ENCODE measurements at regions not wholly inside any gene's neighbourhood (a gene's known extent, or its start where the extent isn't known, plus 50 kb on each side); places are given as distances from the start of the nearest gene placed in this dataset.

DNA sequence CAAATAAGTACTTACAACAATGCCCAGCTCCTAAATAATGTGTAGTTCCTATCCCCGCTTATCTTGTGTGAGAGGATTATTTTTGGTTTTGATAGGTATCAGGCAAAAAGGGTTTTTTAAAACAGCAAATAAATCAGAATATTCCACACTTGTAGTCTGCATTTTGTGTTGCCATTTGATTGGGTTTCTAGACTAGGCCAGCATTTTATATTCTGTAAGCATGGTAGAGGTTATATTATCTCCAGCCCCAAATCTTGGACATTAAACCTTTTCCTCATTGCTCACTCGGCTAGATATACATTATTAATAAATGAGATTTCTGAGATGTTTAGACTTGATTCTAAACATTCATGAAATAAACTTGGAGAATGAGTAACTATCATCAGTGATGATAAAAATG lies 165.7 kb upstream of the C1orf21 start:
- no peak for DNase-seq

- DNase-seq: no peak
Observed at GRCh38 chr1:184222652-184223052, 164.2 kb upstream of the C1orf21 start.

- no peak for DNase-seq
Observed at GRCh38 chr1:184223216-184223615, 163.6 kb upstream of the C1orf21 start.

- peak; percentile 34 for DNase-seq
Observed at GRCh38 chr1:184225283-184226099, 161.3 kb upstream of the C1orf21 start.

DNA sequence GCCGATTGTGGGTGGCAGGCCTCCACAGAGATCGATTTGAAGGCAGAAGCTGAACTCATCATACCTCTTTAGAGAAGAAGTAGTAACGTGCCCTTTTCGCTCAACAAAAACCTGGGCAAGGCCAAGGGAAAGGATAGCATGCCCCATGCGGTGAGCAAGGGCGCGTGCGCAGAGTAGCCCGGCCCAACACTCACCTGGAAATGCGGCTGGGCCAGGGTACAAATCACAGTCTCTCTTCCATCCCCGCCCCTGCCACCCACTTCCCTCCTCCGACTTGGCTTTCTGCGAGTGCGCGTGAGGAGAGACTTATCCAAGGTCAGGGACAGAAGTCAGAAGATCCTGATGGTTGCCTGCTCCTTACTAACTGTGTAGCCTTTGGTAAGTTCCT lies 160.7 kb upstream of the C1orf21 start:
- no peak for DNase-seq

- DNase-seq: no peak
Observed at GRCh38 chr1:184228558-184228957, 158.3 kb upstream of the C1orf21 start.

DNA sequence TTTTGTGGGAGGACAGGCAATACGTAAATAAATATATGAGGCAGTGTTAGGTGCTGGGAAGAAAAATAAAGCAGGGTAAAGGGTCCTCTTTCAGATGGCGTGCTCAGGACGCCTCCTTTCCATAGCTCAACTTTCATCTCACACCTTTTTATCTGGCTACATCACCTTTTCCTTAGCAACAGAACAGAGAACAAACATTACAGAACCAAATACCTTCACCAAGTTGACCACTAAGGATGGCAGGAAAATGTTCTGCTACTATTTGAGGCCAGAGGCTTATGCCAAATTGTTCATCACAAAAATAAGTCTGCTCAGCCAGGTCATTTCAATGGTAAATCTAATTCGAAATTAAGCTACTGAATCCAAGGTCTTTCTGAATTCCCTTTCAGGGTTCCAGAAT lies 149.2 kb upstream of the C1orf21 start:
- DNase-seq: no peak

DNA sequence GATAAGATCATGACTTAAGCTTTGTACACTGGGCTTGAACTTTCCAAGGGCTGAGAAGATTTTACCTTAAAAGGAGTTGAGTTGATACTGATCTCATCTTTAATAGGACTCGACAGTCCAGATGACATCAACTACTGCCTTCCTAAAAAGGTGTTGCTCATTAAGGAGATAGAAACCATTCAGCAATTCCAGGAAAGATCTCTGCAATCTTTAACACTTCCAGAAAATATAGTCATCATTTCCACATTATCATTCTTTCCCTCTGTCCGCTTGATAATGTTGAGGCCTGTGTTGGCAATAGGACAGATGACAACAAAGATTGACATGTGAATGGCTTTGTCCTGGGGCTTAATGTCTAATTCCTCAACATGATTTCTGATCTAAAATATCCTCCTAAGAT lies 145.4 kb upstream of the C1orf21 start:
- DNase-seq: no peak

GRCh38 chr1:184242507-184242943 lies 144.3 kb upstream of the C1orf21 start:
- DNase-seq: no peak

GRCh38 chr1:184244962-184245361 lies 141.9 kb upstream of the C1orf21 start:
- no peak for DNase-seq

GRCh38 chr1:184247671-184248070 lies 139.2 kb upstream of the C1orf21 start:
- DNase-seq: no peak

DNA sequence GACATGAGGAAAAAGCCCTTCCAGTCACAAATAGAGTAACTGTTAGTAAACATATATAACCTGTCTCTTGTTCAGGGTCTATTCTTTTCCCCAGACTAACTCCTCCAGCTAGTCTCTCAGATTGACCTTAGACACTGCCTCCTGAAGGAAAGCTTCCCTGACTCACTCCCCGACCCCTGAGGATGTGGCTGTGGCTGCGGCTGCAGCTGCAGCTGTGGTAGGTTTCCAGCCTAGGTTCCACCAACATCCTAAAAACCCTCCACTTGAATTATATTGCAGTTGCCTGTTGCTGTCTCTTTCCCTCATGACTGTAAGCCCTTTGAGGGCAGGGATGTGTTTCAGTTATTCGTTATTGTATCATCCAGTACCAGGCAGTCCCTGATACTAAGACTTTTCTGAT lies 132.9 kb upstream of the C1orf21 start:
- no peak for DNase-seq

GRCh38 chr1:184254849-184255248 lies 132.0 kb upstream of the C1orf21 start:
- DNase-seq: peak; percentile 36

- no peak for DNase-seq
Observed at GRCh38 chr1:184255560-184255959, 131.3 kb upstream of the C1orf21 start.

DNA sequence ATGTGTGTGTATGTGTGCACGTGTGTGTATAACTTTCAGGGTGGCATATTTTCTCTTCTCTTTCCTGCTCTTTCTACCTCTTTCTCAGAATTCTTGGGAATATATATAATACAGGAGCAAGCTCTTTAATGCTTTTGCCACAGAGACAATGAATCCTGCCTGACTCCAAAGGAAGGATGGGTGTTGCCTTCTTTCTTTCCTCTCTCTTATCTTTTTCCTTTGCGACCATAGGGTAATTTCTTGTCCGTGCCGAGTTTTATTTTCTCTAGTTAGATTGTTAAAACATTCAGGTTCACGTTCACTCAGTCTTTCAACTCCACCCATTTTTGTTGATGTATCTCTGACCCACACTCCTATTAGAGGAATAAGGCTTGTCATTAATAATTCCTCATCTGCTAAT lies 129.0 kb upstream of the C1orf21 start:
- DNase-seq: no peak

DNA sequence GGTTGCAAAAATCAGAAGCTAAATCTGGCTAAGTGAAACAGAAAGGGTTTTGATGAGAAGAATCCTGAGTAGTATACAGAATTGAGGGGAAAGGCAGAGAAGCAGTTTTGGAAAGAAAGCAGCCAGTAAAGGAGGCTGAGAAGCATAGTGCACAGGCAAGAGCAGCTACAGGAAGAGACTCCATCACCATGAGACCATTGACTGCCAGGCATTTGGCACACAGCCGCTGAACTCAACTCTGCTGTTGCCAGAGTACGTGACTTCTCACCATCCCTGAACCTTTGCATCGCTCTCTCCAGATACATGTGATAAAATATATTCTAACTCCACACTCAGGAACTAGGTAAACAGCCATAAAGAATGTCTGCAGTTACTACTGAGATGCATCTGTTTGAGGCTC lies 128.3 kb upstream of the C1orf21 start:
- DNase-seq: no peak

DNA sequence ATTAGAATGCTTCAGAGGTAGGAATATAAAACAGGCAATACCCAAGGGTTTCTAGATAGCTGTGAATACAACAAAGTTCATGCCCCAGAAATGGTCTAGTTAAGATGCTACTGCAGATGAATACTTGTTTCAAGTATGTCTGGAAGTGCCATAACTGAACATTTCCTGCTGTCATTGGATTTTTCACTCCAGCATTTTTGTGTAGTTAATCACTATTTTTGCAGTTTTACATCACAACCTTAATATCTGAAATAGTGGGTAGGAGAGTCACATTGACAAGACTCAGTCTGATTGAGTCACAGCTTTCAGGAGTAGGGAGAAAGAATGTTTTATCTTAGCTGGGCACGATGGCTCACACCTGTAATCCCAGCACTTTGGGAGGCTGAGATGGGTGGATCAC lies 126.4 kb upstream of the C1orf21 start:
- no peak for DNase-seq

DNA sequence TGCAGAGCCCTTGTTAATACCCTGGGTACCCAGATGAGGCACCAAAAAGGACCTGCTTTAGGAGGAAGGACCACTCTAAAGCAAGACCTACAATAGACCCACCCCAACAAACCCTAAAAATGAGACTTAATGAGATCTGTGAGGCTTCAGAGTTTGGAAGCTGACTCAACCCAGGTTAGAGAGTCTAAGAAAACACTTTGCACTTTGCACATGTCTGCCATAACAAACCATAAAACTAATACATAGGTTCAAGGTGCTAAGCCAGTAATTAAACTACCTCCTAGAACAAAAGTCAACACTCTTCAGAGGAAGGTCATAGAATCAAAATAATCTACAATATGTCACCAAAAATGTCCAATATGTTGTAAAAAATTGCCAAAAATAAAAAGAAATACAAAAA lies 124.7 kb upstream of the C1orf21 start:
- no peak for DNase-seq

GRCh38 chr1:184267747-184268146 lies 119.1 kb upstream of the C1orf21 start:
- DNase-seq: no peak

DNA sequence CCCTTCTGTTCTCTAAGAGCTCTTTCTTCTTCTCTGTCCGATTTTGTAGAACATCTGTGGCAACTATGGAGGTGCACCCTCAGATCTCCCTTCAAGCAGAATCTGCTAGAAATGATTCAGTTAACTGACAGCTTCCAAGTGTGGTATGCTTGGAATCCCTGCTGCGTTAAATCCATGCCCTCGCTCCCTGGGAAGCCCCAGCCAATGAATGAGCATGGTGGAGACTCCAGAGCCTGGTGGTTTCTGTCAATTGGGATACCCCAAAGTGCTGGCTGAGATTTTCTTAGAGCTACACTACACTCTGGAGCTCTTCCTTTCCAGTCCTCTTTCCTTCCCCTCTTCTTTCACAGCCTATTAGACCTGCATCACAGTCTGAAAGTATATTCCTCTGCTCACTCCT lies 116.3 kb upstream of the C1orf21 start:
- no peak for DNase-seq

- DNase-seq: no peak
Observed at GRCh38 chr1:184272175-184272866, 114.5 kb upstream of the C1orf21 start.

GRCh38 chr1:184276416-184276815 lies 110.4 kb upstream of the C1orf21 start:
- no peak for DNase-seq

DNA sequence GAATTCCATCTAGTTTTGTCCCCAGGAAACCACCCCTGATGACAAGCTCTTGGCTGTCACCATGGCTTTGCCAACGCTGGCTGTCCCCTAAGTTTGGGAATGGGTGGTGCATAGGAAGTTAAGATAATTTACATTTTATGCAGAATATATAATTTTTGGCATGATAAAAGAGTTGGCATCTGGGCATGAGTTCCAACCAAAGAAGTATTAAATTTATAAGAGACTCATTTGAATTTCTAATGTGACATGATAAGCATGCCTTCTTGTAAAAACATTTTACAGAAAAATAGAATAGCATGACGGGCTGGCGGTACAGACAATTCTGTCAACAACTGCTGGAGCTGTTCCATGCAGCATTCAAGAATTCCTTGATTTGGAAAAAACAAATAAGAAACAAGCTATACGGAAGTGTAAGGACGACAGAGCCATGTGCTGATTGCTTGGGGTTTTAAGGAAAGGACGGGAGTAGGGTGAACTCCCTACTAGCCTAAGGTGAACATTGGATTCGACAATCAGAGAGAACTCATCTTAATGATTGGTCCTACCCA lies 106.8 kb upstream of the C1orf21 start:
- DNase-seq: no peak

GRCh38 chr1:184283999-184284398 lies 102.8 kb upstream of the C1orf21 start:
- no peak for DNase-seq
